Astrocyte (in vitro differentiated cells and primary cell): ENCODE measurements at regions not wholly inside any gene's neighbourhood (a gene's known extent, or its start where the extent isn't known, plus 50 kb on each side); places are given as distances from the start of the nearest gene placed in this dataset.

Experiments used
- DNase-seq: peaks from one replicate; pipeline ENCODE4 v3.0.0-alpha.2; 2010; ENCODE audit warnings: low read depth
- FAIRE-seq: peaks from 2 replicates; lab custom pipeline; 2011; peaks lifted over from hg19 to GRCh38; lab: Jason Lieb, UNC
- H2AFZ ChIP-seq: 2 replicates; pipeline ENCODE4 v1.6.0; 2012; ENCODE audit warnings: low read depth, low read length, inconsistent platforms
- H3K27ac ChIP-seq: 2 replicates; pipeline ENCODE4 v1.5.1; 2011; ENCODE audit warnings: low read depth, low read length, inconsistent platforms
- H3K27me3 ChIP-seq: 2 replicates; pipeline ENCODE4 v1.6.0; 2011; ENCODE audit warnings: low read length, inconsistent platforms; ENCODE audit not compliant: insufficient read depth
- H3K36me3 ChIP-seq: 2 replicates; pipeline ENCODE4 v1.5.1; 2011; ENCODE audit warnings: low read length, inconsistent platforms; ENCODE audit not compliant: insufficient read depth
- H3K4me1 ChIP-seq: 2 replicates; pipeline ENCODE4 v1.5.1; 2011; ENCODE audit warnings: low read length, inconsistent platforms; ENCODE audit not compliant: insufficient read depth
- H3K4me2 ChIP-seq: 2 replicates; pipeline ENCODE4 v1.6.0; 2012; ENCODE audit warnings: low read length, inconsistent platforms
- H3K4me3 ChIP-seq: 2 replicates; pipeline ENCODE4 v1.5.1; 2011; ENCODE audit warnings: low read depth, mild to moderate bottlenecking, low read length, inconsistent platforms; ENCODE audit not compliant: insufficient read depth
- H3K79me2 ChIP-seq: 2 replicates; pipeline ENCODE4 v1.6.0; 2012; ENCODE audit warnings: mild to moderate bottlenecking, low read length, inconsistent platforms; ENCODE audit not compliant: insufficient read depth
- H3K9ac ChIP-seq: 2 replicates; pipeline ENCODE4 v1.6.0; 2012; ENCODE audit warnings: mild to moderate bottlenecking, low read length, inconsistent platforms
- H3K9me3 ChIP-seq: 2 replicates; pipeline ENCODE4 v1.5.1; 2012; ENCODE audit warnings: low read depth, mild to moderate bottlenecking, low read length, inconsistent platforms; ENCODE audit not compliant: insufficient read depth
- H4K20me1 ChIP-seq: 2 replicates; pipeline ENCODE4 v1.6.0; 2012; ENCODE audit warnings: low read length, inconsistent platforms; ENCODE audit not compliant: insufficient read depth
- H3K27ac Mint-ChIP-seq: one replicate; pipeline ENCODE4 v1.8.0; 2021; ENCODE audit warnings: mild to moderate bottlenecking, mixed read lengths; ENCODE audit not compliant: unreplicated experiment
- H3K27me3 Mint-ChIP-seq: one replicate; pipeline ENCODE4 v1.8.0; 2021; ENCODE audit warnings: low read depth, mixed read lengths; ENCODE audit not compliant: unreplicated experiment
- H3K36me3 Mint-ChIP-seq: one replicate; pipeline ENCODE4 v1.8.0; 2021; ENCODE audit warnings: low read depth, mixed read lengths; ENCODE audit not compliant: unreplicated experiment
- H3K4me1 Mint-ChIP-seq: one replicate; pipeline ENCODE4 v1.8.0; 2021; ENCODE audit warnings: low read depth, mixed read lengths; ENCODE audit not compliant: unreplicated experiment
- H3K4me3 Mint-ChIP-seq: one replicate; pipeline ENCODE4 v1.8.0; 2021; ENCODE audit warnings: mild to moderate bottlenecking, moderate library complexity, mixed read lengths; ENCODE audit not compliant: unreplicated experiment
- H3K9me3 Mint-ChIP-seq: one replicate; pipeline ENCODE4 v1.8.0; 2021; ENCODE audit warnings: mild to moderate bottlenecking, mixed read lengths; ENCODE audit not compliant: unreplicated experiment
- EZH2 ChIP-seq: IDR thresholded peaks from 2 replicates; pipeline ENCODE4 v1.6.1; 2012; ENCODE audit warnings: mild to moderate bottlenecking, low read length, inconsistent platforms; ENCODE audit not compliant: insufficient read depth
- TF ChIP-seq, protein P1 (sequence below): IDR thresholded peaks from 2 replicates; pipeline ENCODE4 v1.5.1; 2011; ENCODE audit warnings: low read depth, mild to moderate bottlenecking, inconsistent platforms, low read length, moderate library complexity; ENCODE audit not compliant: insufficient read depth

- TF ChIP-seq, protein P1, sequence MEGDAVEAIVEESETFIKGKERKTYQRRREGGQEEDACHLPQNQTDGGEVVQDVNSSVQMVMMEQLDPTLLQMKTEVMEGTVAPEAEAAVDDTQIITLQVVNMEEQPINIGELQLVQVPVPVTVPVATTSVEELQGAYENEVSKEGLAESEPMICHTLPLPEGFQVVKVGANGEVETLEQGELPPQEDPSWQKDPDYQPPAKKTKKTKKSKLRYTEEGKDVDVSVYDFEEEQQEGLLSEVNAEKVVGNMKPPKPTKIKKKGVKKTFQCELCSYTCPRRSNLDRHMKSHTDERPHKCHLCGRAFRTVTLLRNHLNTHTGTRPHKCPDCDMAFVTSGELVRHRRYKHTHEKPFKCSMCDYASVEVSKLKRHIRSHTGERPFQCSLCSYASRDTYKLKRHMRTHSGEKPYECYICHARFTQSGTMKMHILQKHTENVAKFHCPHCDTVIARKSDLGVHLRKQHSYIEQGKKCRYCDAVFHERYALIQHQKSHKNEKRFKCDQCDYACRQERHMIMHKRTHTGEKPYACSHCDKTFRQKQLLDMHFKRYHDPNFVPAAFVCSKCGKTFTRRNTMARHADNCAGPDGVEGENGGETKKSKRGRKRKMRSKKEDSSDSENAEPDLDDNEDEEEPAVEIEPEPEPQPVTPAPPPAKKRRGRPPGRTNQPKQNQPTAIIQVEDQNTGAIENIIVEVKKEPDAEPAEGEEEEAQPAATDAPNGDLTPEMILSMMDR = no peak
- TF ChIP-seq EZH2 = no peak
- H3K27me3 ChIP-seq = no peaks in the 10 kb centered on the region
- H3K4me2 ChIP-seq = no peak overlapping the region
- no peaks in the 10 kb centered on the region for H3K4me1 ChIP-seq
- Mint-ChIP-seq H3K27me3 (no peaks in the 10 kb centered on the region), H3K27ac (no peak overlapping the region), H3K4me1 (no peaks in the 10 kb centered on the region), H3K9me3 (no peaks in the 10 kb centered on the region), H3K4me3 (no peak overlapping the region), H3K36me3 (no peaks in the 10 kb centered on the region)
- no peaks in the 10 kb centered on the region for H4K20me1 ChIP-seq
- H3K27ac ChIP-seq = no peak overlapping the region
- no peak for DNase-seq
- H3K79me2 ChIP-seq = no peaks in the 10 kb centered on the region
- H3K9me3 ChIP-seq = no peaks in the 10 kb centered on the region
- FAIRE-seq = no peak
- H3K36me3 ChIP-seq = no peaks in the 10 kb centered on the region
- no peak overlapping the region for H2AFZ ChIP-seq
- no peak overlapping the region for H3K9ac ChIP-seq
- no peak overlapping the region for H3K4me3 ChIP-seq
Observed at GRCh38 chr6:23499549-23499948, 626.5 kb upstream of the NRSN1 start.

DNA sequence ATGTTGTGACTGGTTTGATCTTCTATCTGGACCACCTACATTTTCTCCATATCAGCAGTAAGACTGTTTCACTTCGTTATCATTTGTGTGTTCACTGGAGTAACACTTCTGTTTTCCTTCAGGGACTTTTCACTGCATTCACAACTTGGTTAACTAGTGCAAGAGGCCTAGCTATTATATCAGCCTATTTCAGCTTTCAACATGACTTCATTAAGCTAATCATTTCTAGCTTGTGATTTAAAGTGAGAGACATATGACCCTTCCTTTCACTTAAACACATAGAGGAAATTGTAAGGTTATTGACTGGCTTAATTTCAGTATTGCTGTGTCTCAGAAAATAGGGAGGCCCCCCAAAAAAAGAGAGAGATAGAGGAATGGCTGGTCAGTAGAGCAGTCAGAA is 622.8 kb upstream of the NRSN1 start:
- Histone ChIP-seq H3K36me3 (no peaks in the 10 kb centered on the region), H3K9ac (no peak overlapping the region), H3K27me3 (no peaks in the 10 kb centered on the region), H3K4me2 (no peak overlapping the region), H3K9me3 (no peaks in the 10 kb centered on the region), H3K4me1 (no peaks in the 10 kb centered on the region), H3K27ac (no peak overlapping the region), H4K20me1 (no peaks in the 10 kb centered on the region), H3K79me2 (no peaks in the 10 kb centered on the region), H2AFZ (no peak overlapping the region), H3K4me3 (no peak overlapping the region)
- no peak for FAIRE-seq
- peaks cover 4% of the 10 kb centered on the region for H3K4me1 Mint-ChIP-seq
- H3K4me3 Mint-ChIP-seq = no peak overlapping the region
- H3K27ac Mint-ChIP-seq = no peak overlapping the region
- TF ChIP-seq, protein P1 = no peak
- TF ChIP-seq EZH2 = no peak
- no peaks in the 10 kb centered on the region for H3K9me3 Mint-ChIP-seq
- no peaks in the 10 kb centered on the region for H3K27me3 Mint-ChIP-seq
- no peaks in the 10 kb centered on the region for H3K36me3 Mint-ChIP-seq
- DNase-seq = no peak

DNA sequence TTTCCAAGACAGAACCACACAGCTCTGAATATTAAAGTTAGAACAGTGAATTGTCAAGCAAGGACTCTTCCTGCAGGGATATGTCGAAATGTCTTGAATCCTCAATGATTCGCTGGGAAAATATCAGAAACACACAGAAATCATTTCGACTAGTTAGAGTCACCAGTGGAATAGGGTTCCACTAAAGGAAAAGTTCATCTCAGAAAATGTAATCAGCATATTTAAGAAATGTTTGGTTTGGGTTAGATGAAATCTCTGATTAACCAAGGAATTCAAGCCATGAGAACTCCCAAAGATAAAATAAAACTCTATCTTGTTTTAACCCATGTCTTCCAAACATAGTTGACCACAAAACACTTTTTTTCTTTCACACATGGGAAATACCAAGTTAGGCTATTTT is 621.0 kb upstream of the NRSN1 start:
- DNase-seq = peak; percentile 63

More for the DNA sequence above, 621.0 kb upstream of the NRSN1 start:
- no peaks in the 10 kb centered on the region for H3K36me3 Mint-ChIP-seq
- H3K4me1 Mint-ChIP-seq = peaks cover 4% of the 10 kb centered on the region
- no peaks in the 10 kb centered on the region for H4K20me1 ChIP-seq
- H2AFZ ChIP-seq = no peak overlapping the region
- no peaks in the 10 kb centered on the region for H3K79me2 ChIP-seq
- no peak overlapping the region for H3K4me3 ChIP-seq
- no peak overlapping the region for H3K4me3 Mint-ChIP-seq
- no peaks in the 10 kb centered on the region for H3K27me3 ChIP-seq
- H3K4me1 ChIP-seq = no peaks in the 10 kb centered on the region
- H3K9ac ChIP-seq = no peak overlapping the region
- H3K9me3 ChIP-seq = no peaks in the 10 kb centered on the region
- H3K27ac Mint-ChIP-seq = no peak overlapping the region
- TF ChIP-seq, protein P1 = no peak
- TF ChIP-seq EZH2 = no peak
- FAIRE-seq = no peak
- no peak overlapping the region for H3K27ac ChIP-seq
- no peaks in the 10 kb centered on the region for H3K36me3 ChIP-seq
- H3K9me3 Mint-ChIP-seq = no peaks in the 10 kb centered on the region
- no peaks in the 10 kb centered on the region for H3K27me3 Mint-ChIP-seq
- H3K4me2 ChIP-seq = no peak overlapping the region
